ENCODE measurements at regions not wholly inside any gene's neighbourhood (a gene's known extent, or its start where the extent isn't known, plus 50 kb on each side); places are given as distances from the start of the nearest gene placed in this dataset.

- CTCF ChIA-PET, result no interaction called here
- POLR2A ChIA-PET, result no interaction called here
- TF ChIP-seq SCRT1 (tag by site-specific recombination; IDR thresholded peaks at IDR 0.05; ENCODE audit: borderline replicate concordance), result no peak
- no peak for TF ChIP-seq KLF8 (tag by site-specific recombination; IDR thresholded peaks at IDR 0.05)
- no peak for TF ChIP-seq ZNF488 (tag by site-specific recombination; IDR thresholded peaks at IDR 0.05)
- TF ChIP-seq ZFP41 (tag by site-specific recombination; IDR thresholded peaks at IDR 0.05; ENCODE audit: borderline replicate concordance), result no peak
- TF ChIP-seq ZSCAN16 (tag by site-specific recombination; IDR thresholded peaks at IDR 0.05), result no peak
- no peak for TF ChIP-seq ZNF677 (tag by site-specific recombination; IDR thresholded peaks at IDR 0.05)
- no peak for TF ChIP-seq ZNF132 (tag by site-specific recombination; IDR thresholded peaks at IDR 0.05; ENCODE audit: borderline replicate concordance)
- TF ChIP-seq ZNF558 (tag by site-specific recombination; IDR thresholded peaks at IDR 0.05), result no peak
- no peak for TF ChIP-seq PRDM1 (tag by site-specific recombination; IDR thresholded peaks at IDR 0.05)
- TF ChIP-seq ZSCAN23 (tag by site-specific recombination; IDR thresholded peaks at IDR 0.05), result no peak
- no peak for TF ChIP-seq ZXDB (tag by site-specific recombination; IDR thresholded peaks at IDR 0.05)
- TF ChIP-seq ZNF391 (tag by site-specific recombination; IDR thresholded peaks at IDR 0.05; ENCODE audit: borderline replicate concordance, low read depth), result no peak
- no peak for TF ChIP-seq ZBTB1 (tag by site-specific recombination; IDR thresholded peaks at IDR 0.05)
- no peak for TF ChIP-seq ZSCAN30 (tag by site-specific recombination; IDR thresholded peaks at IDR 0.05)
- TF ChIP-seq REPIN1 (tag by site-specific recombination; IDR thresholded peaks at IDR 0.05; ENCODE audit: low read depth), result no peak
These were observed 122.0 kb upstream of the UNC5B start for GRCh38 chr10:71090330-71090729.

DNA sequence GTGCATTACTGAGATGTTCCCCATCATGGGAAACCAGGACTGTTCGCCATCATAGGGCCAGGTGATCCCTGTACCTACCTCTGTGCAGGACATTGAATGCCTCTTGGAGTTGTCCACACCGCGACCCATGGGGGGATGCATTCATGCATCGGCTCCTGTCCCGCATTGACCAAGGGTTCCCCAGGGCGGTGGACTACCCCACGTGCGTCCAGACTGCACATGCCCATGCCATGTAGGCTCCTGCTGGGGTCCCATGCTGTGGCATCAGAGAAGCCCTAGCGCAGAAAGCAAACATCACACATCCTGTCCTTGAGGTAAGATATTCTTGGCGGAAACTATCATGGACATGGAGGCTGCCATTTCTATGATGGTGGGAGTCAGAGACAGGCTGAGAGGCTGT is 121.6 kb upstream of the UNC5B start:
- CTCF ChIA-PET, result no interaction called here
- TF ChIP-seq ZFP41 (tag by site-specific recombination; IDR thresholded peaks at IDR 0.05; ENCODE audit: borderline replicate concordance) (no peak), ZNF394 (tag by site-specific recombination; IDR thresholded peaks at IDR 0.05; ENCODE audit: borderline replicate concordance) (no peak), SP2 (tag by site-specific recombination; IDR thresholded peaks at IDR 0.05) (no peak), ZNF146 (tag by site-specific recombination; IDR thresholded peaks at IDR 0.05) (no peak), ZBTB1 (tag by site-specific recombination; IDR thresholded peaks at IDR 0.05) (no peak), ZNF488 (tag by site-specific recombination; IDR thresholded peaks at IDR 0.05) (no peak), WT1 (tag by site-specific recombination; IDR thresholded peaks at IDR 0.05) (no peak), RBAK (tag by site-specific recombination; IDR thresholded peaks at IDR 0.05) (no peak), CTCF (tag by site-specific recombination; IDR thresholded peaks at IDR 0.05) (no peak), ATF2 (tag by site-specific recombination; IDR thresholded peaks at IDR 0.05; ENCODE audit: low read depth) (no peak), ZNF140 (tag by site-specific recombination; IDR thresholded peaks at IDR 0.05) (no peak), ZBTB48 (tag by site-specific recombination; IDR thresholded peaks at IDR 0.05) (no peak)
- TF ChIP-seq, protein P1, sequence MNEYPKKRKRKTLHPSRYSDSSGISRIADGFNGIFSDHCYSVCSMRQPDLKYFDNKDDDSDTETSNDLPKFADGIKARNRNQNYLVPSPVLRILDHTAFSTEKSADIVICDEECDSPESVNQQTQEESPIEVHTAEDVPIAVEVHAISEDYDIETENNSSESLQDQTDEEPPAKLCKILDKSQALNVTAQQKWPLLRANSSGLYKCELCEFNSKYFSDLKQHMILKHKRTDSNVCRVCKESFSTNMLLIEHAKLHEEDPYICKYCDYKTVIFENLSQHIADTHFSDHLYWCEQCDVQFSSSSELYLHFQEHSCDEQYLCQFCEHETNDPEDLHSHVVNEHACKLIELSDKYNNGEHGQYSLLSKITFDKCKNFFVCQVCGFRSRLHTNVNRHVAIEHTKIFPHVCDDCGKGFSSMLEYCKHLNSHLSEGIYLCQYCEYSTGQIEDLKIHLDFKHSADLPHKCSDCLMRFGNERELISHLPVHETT (tag by site-specific recombination; IDR thresholded peaks at IDR 0.05), result no peak

More at GRCh38 chr10:71090330-71090729, 122.0 kb upstream of the UNC5B start:
- H3K27ac ChIP-seq (ENCODE audit: extremely low read depth, low read depth, low read length), result no peak overlapping the region
- no peaks in the 10 kb centered on the region for H3K36me3 ChIP-seq (ENCODE audit: control insufficient read depth in 2 of 2, insufficient read depth in 1 of 2, low read length in 2 of 2)
- no peaks in the 10 kb centered on the region for H3K9me3 ChIP-seq (ENCODE audit: control insufficient read depth, insufficient read depth, low read depth, low read length)
- H3K4me3 ChIP-seq (ENCODE audit: low read depth, low read length), result no peak overlapping the region
- no peaks in the 10 kb centered on the region for H3K4me1 ChIP-seq (ENCODE audit: control insufficient read depth, insufficient read depth, low read length)

More for the DNA sequence above, 121.6 kb upstream of the UNC5B start:
- H3K27ac ChIP-seq (ENCODE audit: extremely low read depth, low read depth, low read length), result no peak overlapping the region
- no peaks in the 10 kb centered on the region for H3K4me1 ChIP-seq (ENCODE audit: control insufficient read depth, insufficient read depth, low read length)
- no peak overlapping the region for H3K4me3 ChIP-seq (ENCODE audit: low read depth, low read length)
- H3K9me3 ChIP-seq (ENCODE audit: control insufficient read depth, insufficient read depth, low read depth, low read length), result no peaks in the 10 kb centered on the region
- POLR2A ChIA-PET, result no interaction called here
- H3K36me3 ChIP-seq (ENCODE audit: control insufficient read depth in 2 of 2, insufficient read depth in 1 of 2, low read length in 2 of 2), result no peaks in the 10 kb centered on the region

Measured in HEK293 (cell line).